OCI-LY1 (cell line): ENCODE measurements at regions not wholly inside any gene's neighbourhood (a gene's known extent, or its start where the extent isn't known, plus 50 kb on each side); places are given as distances from the start of the nearest gene placed in this dataset.

Experiments used
- H2AFZ ChIP-seq: fragments of 200-600 bp; sonication (generic), shearing (Covaris generic); 2 replicates; pipeline ENCODE4 v1.6.0; 2014; ENCODE audit warnings: antibody characterized with exemption, mild to moderate bottlenecking, low read length
- H3F3A ChIP-seq: fragments of 200-600 bp; sonication (generic), shearing (Covaris generic); 2 replicates; pipeline ENCODE4 v1.6.0; 2014; ENCODE audit warnings: mild to moderate bottlenecking, antibody characterized with exemption, low read length, moderate library complexity; ENCODE audit not compliant: insufficient read depth
- H3K27ac ChIP-seq: fragments of 200-600 bp; sonication (generic); 2 replicates; pipeline ENCODE4 v1.5.1; 2014; ENCODE audit warnings: low read length, mixed run types, mild to moderate bottlenecking, low read depth; ENCODE audit not compliant: poor library complexity, severe bottlenecking
- H3K27me3 ChIP-seq: fragments of 200-600 bp; sonication (generic); 2 replicates; pipeline ENCODE4 v1.6.0; 2014; ENCODE audit warnings: antibody characterized with exemption, mild to moderate bottlenecking, low read length, moderate library complexity; ENCODE audit not compliant: insufficient read depth
- H3K36me3 ChIP-seq: fragments of 200-600 bp; sonication (generic); 2 replicates; pipeline ENCODE4 v1.6.1; 2014; ENCODE audit warnings: mild to moderate bottlenecking, antibody characterized with exemption, low read length, moderate library complexity, mixed read lengths; ENCODE audit not compliant: insufficient read depth
- H3K4me1 ChIP-seq: fragments of 200-600 bp; sonication (generic); 2 replicates; pipeline ENCODE4 v1.5.1; 2014; ENCODE audit warnings: mild to moderate bottlenecking, low read length, moderate library complexity; ENCODE audit not compliant: insufficient read depth, severe bottlenecking
- H3K4me2 ChIP-seq: fragments of 200-600 bp; sonication (generic), shearing (Covaris generic); 2 replicates; pipeline ENCODE4 v1.6.1; 2014; ENCODE audit warnings: low read length
- H3K4me3 ChIP-seq: fragments of 200-600 bp; sonication (generic); 2 replicates; pipeline ENCODE4 v1.5.1; 2014; ENCODE audit warnings: low read length, low read depth, mild to moderate bottlenecking, mixed read lengths; ENCODE audit not compliant: poor library complexity, severe bottlenecking
- H3K79me2 ChIP-seq: fragments of 200-600 bp; shearing (Covaris generic); 2 replicates; pipeline ENCODE4 v1.6.1; 2016; ENCODE audit warnings: mixed run types, low read length, mixed read lengths; ENCODE audit not compliant: insufficient read depth
- H3K9ac ChIP-seq: fragments of 200-600 bp; sonication (generic), shearing (Covaris generic); 2 replicates; pipeline ENCODE4 v1.6.1; 2014; ENCODE audit warnings: mild to moderate bottlenecking, low read length, mixed read lengths
- H3K9me2 ChIP-seq: fragments of 200-600 bp; sonication (generic), shearing (Covaris generic); 2 replicates; pipeline ENCODE4 v1.6.1; 2014; ENCODE audit warnings: low read depth, mild to moderate bottlenecking, low read length, mixed read lengths
- H3K9me3 ChIP-seq: fragments of 200-600 bp; shearing (Covaris generic); 2 replicates; pipeline ENCODE4 v1.6.1; 2014; ENCODE audit warnings: low read length, mixed read lengths
- H4K20me1 ChIP-seq: fragments of 200-600 bp; sonication (generic), shearing (Covaris generic); 2 replicates; pipeline ENCODE4 v1.6.0; 2016; ENCODE audit warnings: mild to moderate bottlenecking, low read length; ENCODE audit not compliant: insufficient read depth
- CTCF ChIP-seq: fragments of 200-600 bp; sonication (generic), shearing (Covaris generic); IDR thresholded peaks from 2 replicates; pipeline ENCODE4 v1.5.1; 2017; ENCODE audit warnings: mild to moderate bottlenecking, antibody characterized with exemption, low read length, moderate library complexity, mixed read lengths
- EZH2 ChIP-seq: fragments of 200-600 bp; sonication (generic), shearing (Covaris generic); IDR thresholded peaks from 2 replicates; pipeline ENCODE4 v1.8.0; 2017; ENCODE audit warnings: borderline replicate concordance, mixed run types, mild to moderate bottlenecking, antibody characterized with exemption, low read length, moderate library complexity, mixed read lengths

GRCh38 chr2:238548902-238549462, 122.3 kb downstream of the ASB1 start:
- Histone ChIP-seq H4K20me1 (no peaks in the 10 kb centered on the region), H3K4me2 (no peak overlapping the region), H3F3A (no peaks in the 10 kb centered on the region), H3K9ac (no peak overlapping the region), H3K4me3 (no peak overlapping the region), H3K27ac (no peak overlapping the region), H3K9me2 (no peaks in the 10 kb centered on the region), H3K36me3 (no peaks in the 10 kb centered on the region), H2AFZ (no peak overlapping the region), H3K4me1 (no peaks in the 10 kb centered on the region), H3K27me3 (no peaks in the 10 kb centered on the region), H3K9me3 (no peaks in the 10 kb centered on the region), H3K79me2 (no peaks in the 10 kb centered on the region)
- TF ChIP-seq CTCF = no peak

GRCh38 chr2:238549866-238550265, 123.1 kb downstream of the ASB1 start:
- H3K9me3 ChIP-seq = no peaks in the 10 kb centered on the region
- H3K27me3 ChIP-seq = no peaks in the 10 kb centered on the region
- no peak overlapping the region for H2AFZ ChIP-seq
- no peak overlapping the region for H3K27ac ChIP-seq
- no peaks in the 10 kb centered on the region for H4K20me1 ChIP-seq
- no peaks in the 10 kb centered on the region for H3K36me3 ChIP-seq
- no peak overlapping the region for H3K9ac ChIP-seq
- TF ChIP-seq CTCF = no peak
- TF ChIP-seq EZH2 = no peak
- H3K79me2 ChIP-seq = no peaks in the 10 kb centered on the region
- H3K4me2 ChIP-seq = no peak overlapping the region
- H3K9me2 ChIP-seq = no peaks in the 10 kb centered on the region
- no peaks in the 10 kb centered on the region for H3F3A ChIP-seq
- H3K4me1 ChIP-seq = no peaks in the 10 kb centered on the region
- no peak overlapping the region for H3K4me3 ChIP-seq

GRCh38 chr2:238551091-238551490, 124.4 kb downstream of the ASB1 start:
- no peaks in the 10 kb centered on the region for H3K4me1 ChIP-seq
- no peak for TF ChIP-seq EZH2
- no peak for TF ChIP-seq CTCF
- H4K20me1 ChIP-seq = no peaks in the 10 kb centered on the region
- no peaks in the 10 kb centered on the region for H3K9me2 ChIP-seq
- no peak overlapping the region for H3K27ac ChIP-seq
- no peak overlapping the region for H2AFZ ChIP-seq
- no peak overlapping the region for H3K4me2 ChIP-seq
- H3K27me3 ChIP-seq = no peaks in the 10 kb centered on the region
- no peak overlapping the region for H3K4me3 ChIP-seq
- H3F3A ChIP-seq = no peaks in the 10 kb centered on the region
- no peaks in the 10 kb centered on the region for H3K9me3 ChIP-seq
- H3K9ac ChIP-seq = no peak overlapping the region
- no peaks in the 10 kb centered on the region for H3K36me3 ChIP-seq
- H3K79me2 ChIP-seq = no peaks in the 10 kb centered on the region
